ENCODE measurements at regions not wholly inside any gene's neighbourhood (a gene's known extent, or its start where the extent isn't known, plus 50 kb on each side); places are given as distances from the start of the nearest gene placed in this dataset.

GRCh38 chr6:14270925-14271788, 153.6 kb downstream of the CD83 start:
- peak overlapping the region; percentile 50 for H3K27ac Mint-ChIP-seq (ENCODE audit: unreplicated experiment)
- CTCF ChIA-PET, result interaction anchor here (0.6 to 0.9 kb wide), 5 partner anchors 46 to 506 kb away, joined by 3 to 4 read pairs (median 3); no protein-coding TSS in a partner anchor
- H3K27me3 Mint-ChIP-seq (ENCODE audit: unreplicated experiment), result no peaks in the 10 kb centered on the region
- H3K9me3 Mint-ChIP-seq (ENCODE audit: low read depth, unreplicated experiment), result no peaks in the 10 kb centered on the region
- peaks cover 28% of the 10 kb centered on the region for H3K4me1 Mint-ChIP-seq (ENCODE audit: low read depth, unreplicated experiment)
- TSS peak; percentile 98 for BruUV-seq (replicated peaks)
- intact Hi-C loops (cut with micrococcal nuclease; ENCODE audit: unreplicated experiment), result no loop called here
- no peak for TF ChIP-seq CTCF (IDR thresholded peaks at IDR 0.05; ENCODE audit: unreplicated experiment)
- peaks cover 5% of the 10 kb centered on the region for H3K36me3 Mint-ChIP-seq (ENCODE audit: insufficient read depth, unreplicated experiment)
- H3K4me3 Mint-ChIP-seq (ENCODE audit: low read depth, unreplicated experiment), result no peak overlapping the region
- peak; percentile 82 for DNase-seq

- no peak overlapping the region for H3K4me3 Mint-ChIP-seq (ENCODE audit: low read depth, unreplicated experiment)
- no peaks in the 10 kb centered on the region for H3K9me3 Mint-ChIP-seq (ENCODE audit: low read depth, unreplicated experiment)
- peak overlapping the region; percentile 50 for H3K27ac Mint-ChIP-seq (ENCODE audit: unreplicated experiment)
- BruUV-seq (replicated peaks), result no TSS peak
- peaks cover 32% of the 10 kb centered on the region for H3K4me1 Mint-ChIP-seq (ENCODE audit: low read depth, unreplicated experiment)
- H3K27me3 Mint-ChIP-seq (ENCODE audit: unreplicated experiment), result no peaks in the 10 kb centered on the region
- TF ChIP-seq CTCF (IDR thresholded peaks at IDR 0.05; ENCODE audit: unreplicated experiment), result no peak
- intact Hi-C loops (cut with micrococcal nuclease; ENCODE audit: unreplicated experiment), result no loop called here
- CTCF ChIA-PET, result interaction anchor here (0.5 to 0.9 kb wide), 2 partner anchors 17 to 108 kb away, joined by 4 read pairs; no protein-coding TSS in a partner anchor
- peak; percentile 43 for DNase-seq
- H3K36me3 Mint-ChIP-seq (ENCODE audit: insufficient read depth, unreplicated experiment), result peaks cover 5% of the 10 kb centered on the region
Measured at GRCh38 chr6:14271789-14272736, 154.5 kb downstream of the CD83 start.

- peaks cover 32% of the 10 kb centered on the region for H3K4me1 Mint-ChIP-seq (ENCODE audit: low read depth, unreplicated experiment)
- intact Hi-C loops (cut with micrococcal nuclease; ENCODE audit: unreplicated experiment), result no loop called here
- DNase-seq, result no peak
- no peak overlapping the region for H3K4me3 Mint-ChIP-seq (ENCODE audit: low read depth, unreplicated experiment)
- no peaks in the 10 kb centered on the region for H3K9me3 Mint-ChIP-seq (ENCODE audit: low read depth, unreplicated experiment)
- H3K27ac Mint-ChIP-seq (ENCODE audit: unreplicated experiment), result no peak overlapping the region
- peaks cover 5% of the 10 kb centered on the region for H3K36me3 Mint-ChIP-seq (ENCODE audit: insufficient read depth, unreplicated experiment)
- no peak for TF ChIP-seq CTCF (IDR thresholded peaks at IDR 0.05; ENCODE audit: unreplicated experiment)
- CTCF ChIA-PET, result no interaction called here
- BruUV-seq (replicated peaks), result no TSS peak
- no peaks in the 10 kb centered on the region for H3K27me3 Mint-ChIP-seq (ENCODE audit: unreplicated experiment)
Measured at GRCh38 chr6:14272737-14273085, 155.1 kb downstream of the CD83 start.

- Mint-ChIP-seq H3K36me3 (ENCODE audit: insufficient read depth, unreplicated experiment) (peaks cover 5% of the 10 kb centered on the region), H3K27ac (ENCODE audit: unreplicated experiment) (no peak overlapping the region), H3K4me1 (ENCODE audit: low read depth, unreplicated experiment) (peaks cover 32% of the 10 kb centered on the region), H3K27me3 (ENCODE audit: unreplicated experiment) (no peaks in the 10 kb centered on the region), H3K4me3 (ENCODE audit: low read depth, unreplicated experiment) (no peak overlapping the region), H3K9me3 (ENCODE audit: low read depth, unreplicated experiment) (no peaks in the 10 kb centered on the region)
- BruUV-seq (replicated peaks), result no TSS peak
- intact Hi-C loops (cut with micrococcal nuclease; ENCODE audit: unreplicated experiment), result no loop called here
- CTCF ChIA-PET, result no interaction called here
- no peak for TF ChIP-seq CTCF (IDR thresholded peaks at IDR 0.05; ENCODE audit: unreplicated experiment)
- DNase-seq, result no peak
Measured at GRCh38 chr6:14273191-14273590, 155.6 kb downstream of the CD83 start.
